K562 (cell line): ENCODE measurements at regions not wholly inside any gene's neighbourhood (a gene's known extent, or its start where the extent isn't known, plus 50 kb on each side); places are given as distances from the start of the nearest gene placed in this dataset.

Experiments
- ATAC-seq: fragments of 200-7000 bp; cut with Tn5 transposase; 3 replicates; pipeline ENCODE4 v1.9.1; 2020; ENCODE audit warnings: moderate library complexity
- BruUV-seq: library from RNA; stranded (reverse); fragments of 400-500 nt; replicated peaks from 2 replicates; lab custom pipeline; 2021; lab: Mats Ljungman, UMichigan
- CTCF ChIA-PET: fragments of 300-600 bp; formaldehyde crosslinking; extraction: SDS; loops from one replicate; lab custom pipeline; 2021; ENCODE audit warnings: low intra/inter-chr PET ratio; lab: Yijun Ruan, JAX
- POLR2A ChIA-PET: fragments of 300-600, 350-650 bp; sonication (Branson Sonifier 250); formaldehyde crosslinking; extraction: SDS; loops from one replicate; lab custom pipeline; 2021; ENCODE audit warnings: antibody characterized with exemption, inconsistent platforms; lab: Yijun Ruan, JAX
- DNase-seq, 4 experiments: peaks; one replicate each; pipeline versions ENCODE4 v3.0.0 to v3.0.0-alpha.2; 2011 to 2018; ENCODE audit warnings: low spot score in 3 of 4, mixed read lengths in 3 of 4; ENCODE audit errors: extremely low read depth in 1 of 4
- FAIRE-seq: peaks from 2 replicates; lab custom pipeline; 2011; peaks lifted over from hg19 to GRCh38; lab: Jason Lieb, UNC
- H2AFZ ChIP-seq: 2 replicates; pipeline ENCODE4 v1.6.0; 2011; ENCODE audit warnings: low read depth, low read length, control low read depth, inconsistent platforms
- H3K27ac ChIP-seq: fragments of 200-600 bp; 3 replicates; pipeline ENCODE4 v1.8.0; 2011; ENCODE audit warnings: low read depth, mild to moderate bottlenecking, control low read depth, inconsistent platforms, low read length, moderate library complexity, mixed read lengths; ENCODE audit errors: extremely low read depth
- H3K27me3 ChIP-seq, 2 experiments: fragments of 300-600 bp in 1 of 2; 2 replicates in 1 of 2; 3 replicates in 1 of 2; pipeline versions ENCODE4 v1.6.0 to v1.8.0; 2011; ENCODE audit warnings: inconsistent platforms in 2 of 2, low read length in 2 of 2, mild to moderate bottlenecking in 1 of 2, mixed read lengths in 1 of 2, moderate library complexity in 1 of 2; ENCODE audit not compliant: control insufficient read depth in 2 of 2, insufficient read depth in 2 of 2
- H3K36me3 ChIP-seq: fragments of 300-600 bp; 3 replicates; pipeline ENCODE4 v1.8.0; 2011; ENCODE audit warnings: mild to moderate bottlenecking, low read length, inconsistent platforms; ENCODE audit not compliant: control insufficient read depth, insufficient read depth
- H3K4me1 ChIP-seq, 2 experiments: fragments of 200-600 bp in 1 of 2; replicated peaks in 1 of 2; 2 replicates in 1 of 2; 3 replicates in 1 of 2; pipeline versions ENCODE4 v1.5.1 to v1.8.0; 2011; ENCODE audit warnings: inconsistent platforms in 2 of 2, low read length in 2 of 2, mild to moderate bottlenecking in 1 of 2, mixed read lengths in 1 of 2, moderate library complexity in 1 of 2; ENCODE audit not compliant: control insufficient read depth in 2 of 2, insufficient read depth in 2 of 2
- H3K4me2 ChIP-seq: 2 replicates; pipeline ENCODE4 v1.6.1; 2011; ENCODE audit warnings: low read length, control low read depth, inconsistent platforms, mixed read lengths; ENCODE audit not compliant: insufficient read depth
- H3K4me3 ChIP-seq: fragments of 200-600 bp; sonication (generic), shearing (Covaris generic); 2 replicates; pipeline ENCODE4 v1.5.1; 2016; ENCODE audit warnings: control low read depth, inconsistent platforms
- H3K79me2 ChIP-seq: fragments of 200-600 bp; 3 replicates; pipeline ENCODE4 v1.8.0; 2011; ENCODE audit warnings: low read length, inconsistent platforms; ENCODE audit not compliant: control insufficient read depth, insufficient read depth
- H3K9ac ChIP-seq, 2 experiments: 2 replicates each; pipeline versions ENCODE4 v1.6.0 to v1.6.1; 2011; ENCODE audit warnings: low read depth in 2 of 2, low read length in 2 of 2, control low read depth in 1 of 2, inconsistent platforms in 1 of 2, mild to moderate bottlenecking in 1 of 2, mixed read lengths in 1 of 2; ENCODE audit not compliant: insufficient read depth in 1 of 2
- H3K9me1 ChIP-seq: one replicate; pipeline ENCODE4 v1.6.0; 2011; ENCODE audit warnings: inconsistent platforms, mild to moderate bottlenecking, low read length, moderate library complexity; ENCODE audit not compliant: control insufficient read depth, insufficient read depth
- H3K9me3 ChIP-seq: replicated peaks from 2 replicates; pipeline ENCODE4 v1.5.1; 2011; ENCODE audit warnings: low read depth, low read length, inconsistent platforms; ENCODE audit not compliant: control insufficient read depth, insufficient read depth
- H4K20me1 ChIP-seq: replicated peaks from 2 replicates; pipeline ENCODE4 v1.6.1; 2011; ENCODE audit warnings: low read length, inconsistent platforms, mixed read lengths; ENCODE audit not compliant: control insufficient read depth, insufficient read depth
- E2F5 ChIP-seq: sonication (generic); formaldehyde crosslinking; IDR thresholded peaks from 2 replicates; pipeline ENCODE4 v1.8.0; 2022; ENCODE audit warnings: mild to moderate bottlenecking, missing genetic modification reagents
- ID3 ChIP-seq, 2 experiments: fragments of 250-450 bp in 1 of 2; fragments of 450-650 bp in 1 of 2; sonication (Bioruptor Pico) in 1 of 2; IDR thresholded peaks; 2 replicates each; pipeline versions ENCODE4 v1.6.1 to v1.8.0; 2016 to 2021; ENCODE audit warnings: mild to moderate bottlenecking in 2 of 2, moderate library complexity in 2 of 2, missing compliant biosample characterization in 1 of 2, missing genetic modification characterization in 1 of 2
- IRF2 ChIP-seq: sonication (generic); formaldehyde crosslinking; IDR thresholded peaks from 2 replicates; pipeline ENCODE4 v1.8.1; 2022; ENCODE audit warnings: mild to moderate bottlenecking, missing genetic modification reagents
- KHSRP ChIP-seq: fragments of 450-650 bp; IDR thresholded peaks from 2 replicates; pipeline ENCODE4 v1.6.1; 2017
- KLF1 ChIP-seq: fragments of 450-650 bp; IDR thresholded peaks from 2 replicates; pipeline ENCODE4 v1.6.1; 2016; ENCODE audit warnings: missing genetic modification characterization, missing compliant biosample characterization
- MLX ChIP-seq, 2 experiments: fragments of 450-650 bp in 1 of 2; sonication (generic) in 1 of 2; formaldehyde crosslinking; conservative IDR thresholded peaks; 2 replicates each; pipeline versions ENCODE4 v1.4.0 to v1.8.1; 2020 to 2022; ENCODE audit warnings: mild to moderate bottlenecking in 1 of 2, missing genetic modification reagents in 1 of 2
- RBM17 ChIP-seq: fragments of 200-400 bp; formaldehyde crosslinking; IDR thresholded peaks from 2 replicates; pipeline ENCODE4 v1.6.1; 2017; ENCODE audit warnings: low read depth, mild to moderate bottlenecking, low read length, borderline replicate concordance
- SREBF1 ChIP-seq: fragments of 150-350 bp; IDR thresholded peaks from 2 replicates; pipeline ENCODE4 v1.6.1; 2014; ENCODE audit warnings: antibody characterized with exemption, low read depth, low read length, borderline replicate concordance
- SUPT5H ChIP-seq: fragments of 450-650 bp; IDR thresholded peaks from 2 replicates; pipeline ENCODE4 v1.6.1; 2016
- TFAM ChIP-seq: fragments of 250-450 bp; sonication (Bioruptor Pico); conservative IDR thresholded peaks from 2 replicates; pipeline ENCODE4 v1.5.0; 2021; ENCODE audit warnings: mild to moderate bottlenecking, moderate library complexity
- THRAP3 ChIP-seq: fragments of 450-650 bp; IDR thresholded peaks from 2 replicates; pipeline ENCODE4 v1.6.1; 2016; ENCODE audit warnings: mild to moderate bottlenecking, inconsistent platforms, borderline replicate concordance
- ZC3H11A ChIP-seq: IDR thresholded peaks from 2 replicates; pipeline ENCODE4 v1.6.1; 2012; ENCODE audit warnings: low read depth, low read length, improper control_type of control experiment
- ZNF586 ChIP-seq: fragments of 450-650 bp; formaldehyde crosslinking; conservative IDR thresholded peaks from 2 replicates; pipeline ENCODE4 v1.4.0; 2020; ENCODE audit warnings: mild to moderate bottlenecking, moderate library complexity
- ZNF76 ChIP-seq: fragments of 250-450 bp; sonication (Bioruptor Pico); IDR thresholded peaks from 2 replicates; pipeline ENCODE4 v1.4.0; 2020; ENCODE audit warnings: mild to moderate bottlenecking, moderate library complexity, borderline replicate concordance
- WGBS: fragments of 100-300 bp; shearing (Covaris generic); methylation state at CpG from one replicate; pipeline ENCODE4 v1.1.6; 2016; ENCODE audit warnings: low coverage, mixed read lengths; ENCODE audit not compliant: insufficient coverage; ENCODE audit errors: missing lambda C conversion rate; 5-methylcytosine and 5-hydroxymethylcytosine counted together
- in situ Hi-C: fragments of 300-500 bp; cut with MboI; formaldehyde crosslinking; loops from 4 replicates; pipeline ENCODE4 v1.15.0; 2018; ENCODE audit warnings: inconsistent platforms, mixed read lengths
- intact Hi-C: fragments of 100-400 bp; cut with micrococcal nuclease; formaldehyde crosslinking; loops from 2 replicates; pipeline ENCODE4 v1.14.2; 2022

GRCh38 chr17:70610161-70610560 is 440.8 kb downstream of the KCNJ2 start:
- POLR2A ChIA-PET: no interaction called here
- FAIRE-seq: no peak
- in situ Hi-C loops: no loop called here
- no peaks in the 10 kb centered on the region for H3K9me3 ChIP-seq
- no peak for TF ChIP-seq SREBF1
- TF ChIP-seq, all 486 proteins: peak for 0
- H3K9ac ChIP-seq: no peak overlapping the region
- no peak for ATAC-seq
- no peak for DNase-seq
- no TSS peak for BruUV-seq
- no peak overlapping the region for H3K4me2 ChIP-seq
- no peaks in the 10 kb centered on the region for H3K79me2 ChIP-seq
- no peaks in the 10 kb centered on the region for H3K27me3 ChIP-seq
- CTCF ChIA-PET: no interaction called here
- intact Hi-C loops: no loop called here
- no peaks in the 10 kb centered on the region for H3K4me1 ChIP-seq
- WGBS: 1% methylated on average over 5 of the region's 5 CpGs
- H3K27ac ChIP-seq: no peak overlapping the region
- no peaks in the 10 kb centered on the region for H4K20me1 ChIP-seq
- H2AFZ ChIP-seq: no peak overlapping the region
- H3K36me3 ChIP-seq: no peaks in the 10 kb centered on the region
- H3K9me1 ChIP-seq: no peaks in the 10 kb centered on the region
- H3K4me3 ChIP-seq: no peak overlapping the region

GRCh38 chr17:70613681-70614080 is 444.3 kb downstream of the KCNJ2 start:
- Histone ChIP-seq H3K36me3 (no peaks in the 10 kb centered on the region), H3K9me1 (no peaks in the 10 kb centered on the region), H3K79me2 (no peaks in the 10 kb centered on the region), H3K4me1 (no peaks in the 10 kb centered on the region), H3K4me2 (no peak overlapping the region), H3K9me3 (no peaks in the 10 kb centered on the region), H2AFZ (no peak overlapping the region), H3K4me3 (no peak overlapping the region), H4K20me1 (no peaks in the 10 kb centered on the region), H3K9ac (no peak overlapping the region), H3K27me3 (no peaks in the 10 kb centered on the region), H3K27ac (no peak overlapping the region)
- ChIA-PET POLR2A (no interaction called here), CTCF (no interaction called here)
- intact Hi-C loops: no loop called here
- in situ Hi-C loops: no loop called here
- DNase-seq (no peak), ATAC-seq (no peak), FAIRE-seq (no peak)
- WGBS: 0% methylated on average over 1 of the region's 1 CpG
- no TSS peak for BruUV-seq
- TF ChIP-seq ID3 (CRISPR knock-in tag; IDR thresholded peaks at IDR 0.05) (no peak), ID3 (tag; IDR thresholded peaks at IDR 0.05) (no peak), ZNF76 (no peak), IRF2 (CRISPR knock-in tag) (no peak), SUPT5H (no peak), ZC3H11A (no peak), RBM17 (no peak), THRAP3 (no peak), TFAM (no peak), E2F5 (CRISPR knock-in tag) (no peak), KHSRP (no peak), MLX (CRISPR knock-in tag; conservative IDR thresholded peaks at IDR 0.05) (no peak), ZNF586 (no peak), KLF1 (no peak)
